IgD-negative memory B cell (primary cell): ENCODE measurements at regions not wholly inside any gene's neighbourhood (a gene's known extent, or its start where the extent isn't known, plus 50 kb on each side); places are given as distances from the start of the nearest gene placed in this dataset.
"Not testable (repeated sequence)": the region's sequence is repeated elsewhere in the genome, so short reads cannot be mapped to it uniquely, and the experiment has no call there.

Experiments used
- H3K27ac Mint-ChIP-seq, 3 donors: one replicate each; pipeline ENCODE4 v1.8.0; 2020 to 2022; ENCODE audit warnings: mild to moderate bottlenecking in 3 of 3, mixed read lengths in 3 of 3, moderate library complexity in 1 of 3
- H3K27me3 Mint-ChIP-seq: one replicate; pipeline ENCODE4 v1.8.0; 2021; ENCODE audit warnings: mixed read lengths
- H3K36me3 Mint-ChIP-seq: one replicate; pipeline ENCODE4 v1.8.0; 2020; ENCODE audit warnings: mild to moderate bottlenecking, mixed read lengths
- H3K4me1 Mint-ChIP-seq, 3 donors: one replicate each; pipeline ENCODE4 v1.8.0; 2020 to 2022; ENCODE audit warnings: mixed read lengths in 3 of 3, mild to moderate bottlenecking in 1 of 3
- H3K4me3 Mint-ChIP-seq, 4 donors: one replicate each; pipeline ENCODE4 v1.8.0; 2020 to 2022; ENCODE audit warnings: mild to moderate bottlenecking in 4 of 4, mixed read lengths in 4 of 4, moderate library complexity in 3 of 4
- H3K9me3 Mint-ChIP-seq, 3 donors: one replicate each; pipeline ENCODE4 v1.8.0; 2020 to 2021; ENCODE audit warnings: mixed read lengths in 3 of 3, mild to moderate bottlenecking in 1 of 3

GRCh38 chr6:25180630-25181349 is 98.4 kb upstream of the CARMIL1 start:
- Mint-ChIP-seq H3K9me3 (peaks cover 0 to 1% (median 0%) of the 10 kb centered on the region in 3 donors), H3K4me3 (no peak overlapping the region), H3K27ac (no peak overlapping the region), H3K27me3 (peaks cover 14% of the 10 kb centered on the region), H3K36me3 (no peaks in the 10 kb centered on the region), H3K4me1 (peaks cover 0 to 3% (median 0%) of the 10 kb centered on the region in 3 donors)

GRCh38 chr6:25181350-25181724 is 97.8 kb upstream of the CARMIL1 start:
- H3K36me3 Mint-ChIP-seq, result no peaks in the 10 kb centered on the region
- H3K4me1 Mint-ChIP-seq, result peaks cover 0 to 3% (median 0%) of the 10 kb centered on the region in 3 donors
- peak overlapping the region in 1 of 3 donors; percentile 6 for H3K27ac Mint-ChIP-seq
- peaks cover 14% of the 10 kb centered on the region for H3K27me3 Mint-ChIP-seq
- peaks cover 0 to 1% (median 0%) of the 10 kb centered on the region in 3 donors for H3K9me3 Mint-ChIP-seq
- H3K4me3 Mint-ChIP-seq, result no peak overlapping the region

- peaks cover 0 to 1% (median 0%) of the 10 kb centered on the region in 3 donors for H3K9me3 Mint-ChIP-seq
- H3K27ac Mint-ChIP-seq, result no peak overlapping the region
These were observed 97.3 kb upstream of the CARMIL1 start for GRCh38 chr6:25181923-25182322.

GRCh38 chr6:25186919-25187318 is 92.3 kb upstream of the CARMIL1 start:
- peaks cover 0 to 1% (median 1%) of the 10 kb centered on the region in 3 donors for H3K4me1 Mint-ChIP-seq
- H3K27me3 Mint-ChIP-seq, result peaks cover 15% of the 10 kb centered on the region
- no peaks in the 10 kb centered on the region for H3K36me3 Mint-ChIP-seq
- no peak overlapping the region for H3K4me3 Mint-ChIP-seq
- no peak overlapping the region for H3K27ac Mint-ChIP-seq
- H3K9me3 Mint-ChIP-seq, result peaks cover 0 to 1% (median 0%) of the 10 kb centered on the region in 3 donors

More at GRCh38 chr6:25181923-25182322, 97.3 kb upstream of the CARMIL1 start:
- H3K4me3 Mint-ChIP-seq, result no peak overlapping the region
- H3K27me3 Mint-ChIP-seq, result peaks cover 14% of the 10 kb centered on the region
- H3K4me1 Mint-ChIP-seq, result peaks cover 0 to 3% (median 0%) of the 10 kb centered on the region in 3 donors
- no peaks in the 10 kb centered on the region for H3K36me3 Mint-ChIP-seq

GRCh38 chr6:25188232-25188631 is 90.9 kb upstream of the CARMIL1 start:
- H3K9me3 Mint-ChIP-seq, result peaks cover 0 to 1% (median 1%) of the 10 kb centered on the region in 3 donors

GRCh38 chr6:25192590-25193459 is 86.3 kb upstream of the CARMIL1 start:
- Mint-ChIP-seq H3K27me3 (peaks cover 7% of the 10 kb centered on the region), H3K27ac (no peak overlapping the region), H3K9me3 (peaks cover 0 to 1% (median 0%) of the 10 kb centered on the region in 3 donors), H3K36me3 (no peaks in the 10 kb centered on the region), H3K4me1 (no peaks in the 10 kb centered on the region), H3K4me3 (no peak overlapping the region)

More at GRCh38 chr6:25188232-25188631, 90.9 kb upstream of the CARMIL1 start:
- Mint-ChIP-seq H3K27ac (peak overlapping the region in 1 of 3 donors; percentile 56), H3K36me3 (no peaks in the 10 kb centered on the region), H3K4me3 (no peak overlapping the region), H3K4me1 (peaks cover 0 to 1% (median 0%) of the 10 kb centered on the region in 3 donors), H3K27me3 (peaks cover 18% of the 10 kb centered on the region)

GRCh38 chr6:25193460-25194171 is 85.6 kb upstream of the CARMIL1 start:
- peaks cover 0 to 1% (median 0%) of the 10 kb centered on the region in 3 donors for H3K9me3 Mint-ChIP-seq
- no peaks in the 10 kb centered on the region for H3K36me3 Mint-ChIP-seq
- no peak overlapping the region for H3K4me3 Mint-ChIP-seq
- no peak overlapping the region for H3K27ac Mint-ChIP-seq
- no peaks in the 10 kb centered on the region for H3K4me1 Mint-ChIP-seq
- H3K27me3 Mint-ChIP-seq, result peaks cover 7% of the 10 kb centered on the region

GRCh38 chr6:25194172-25194678 is 84.9 kb upstream of the CARMIL1 start:
- peaks cover 7% of the 10 kb centered on the region for H3K27me3 Mint-ChIP-seq
- no peaks in the 10 kb centered on the region for H3K36me3 Mint-ChIP-seq
- H3K4me3 Mint-ChIP-seq, result no peak overlapping the region
- no peaks in the 10 kb centered on the region for H3K4me1 Mint-ChIP-seq
- H3K27ac Mint-ChIP-seq, result no peak overlapping the region
- H3K9me3 Mint-ChIP-seq, result peaks cover 0 to 1% (median 0%) of the 10 kb centered on the region in 3 donors

- Mint-ChIP-seq H3K27ac (no peak overlapping the region), H3K4me1 (no peaks in the 10 kb centered on the region), H3K36me3 (no peaks in the 10 kb centered on the region), H3K9me3 (peaks cover 0 to 1% (median 0%) of the 10 kb centered on the region in 3 donors), H3K27me3 (peaks cover 6% of the 10 kb centered on the region), H3K4me3 (no peak overlapping the region)
These were observed 82.7 kb upstream of the CARMIL1 start for GRCh38 chr6:25196464-25196863.

GRCh38 chr6:25197111-25197510 is 82.1 kb upstream of the CARMIL1 start:
- no peak overlapping the region for H3K27ac Mint-ChIP-seq
- H3K9me3 Mint-ChIP-seq, result peaks cover 0 to 1% (median 0%) of the 10 kb centered on the region in 3 donors
- H3K36me3 Mint-ChIP-seq, result no peaks in the 10 kb centered on the region
- H3K27me3 Mint-ChIP-seq, result peaks cover 6% of the 10 kb centered on the region
- no peaks in the 10 kb centered on the region for H3K4me1 Mint-ChIP-seq
- H3K4me3 Mint-ChIP-seq, result no peak overlapping the region

GRCh38 chr6:25199544-25199943 is 79.6 kb upstream of the CARMIL1 start:
- peaks cover 7% of the 10 kb centered on the region for H3K27me3 Mint-ChIP-seq
- no peak overlapping the region for H3K27ac Mint-ChIP-seq
- H3K4me3 Mint-ChIP-seq, result no peak overlapping the region
- H3K4me1 Mint-ChIP-seq, result no peaks in the 10 kb centered on the region
- no peaks in the 10 kb centered on the region for H3K36me3 Mint-ChIP-seq
- peaks cover 0 to 2% (median 1%) of the 10 kb centered on the region in 3 donors for H3K9me3 Mint-ChIP-seq

- Mint-ChIP-seq H3K27me3 (peaks cover 9% of the 10 kb centered on the region), H3K4me1 (no peaks in the 10 kb centered on the region), H3K4me3 (no peak overlapping the region), H3K36me3 (no peaks in the 10 kb centered on the region), H3K9me3 (peaks cover 0 to 8% (median 3%) of the 10 kb centered on the region in 3 donors), H3K27ac (no peak overlapping the region)
These were observed 76.7 kb upstream of the CARMIL1 start for GRCh38 chr6:25202504-25202903.

- Mint-ChIP-seq H3K4me1 (no peaks in the 10 kb centered on the region), H3K9me3 (peaks cover 2 to 18% (median 11%) of the 10 kb centered on the region in 3 donors), H3K36me3 (peaks cover 2% of the 10 kb centered on the region), H3K27me3 (peaks cover 10% of the 10 kb centered on the region), H3K27ac (no peak overlapping the region), H3K4me3 (no peak overlapping the region)
These were observed 73.5 kb upstream of the CARMIL1 start for GRCh38 chr6:25205629-25206028.

- not testable (repeated sequence) for H3K36me3 Mint-ChIP-seq
These were observed 71.6 kb upstream of the CARMIL1 start for GRCh38 chr6:25207453-25208155.

More at GRCh38 chr6:25207453-25208155, 71.6 kb upstream of the CARMIL1 start:
- H3K9me3 Mint-ChIP-seq, result peaks cover 5 to 18% (median 16%) of the 10 kb centered on the region in 3 donors
- H3K27ac Mint-ChIP-seq, H3K4me1 Mint-ChIP-seq, H3K27me3 Mint-ChIP-seq, H3K4me3 Mint-ChIP-seq: not testable (repeated sequence)
